Rectal smooth muscle tissue (tissue), 1 donor: ENCODE measurements at regions not wholly inside any gene's neighbourhood (a gene's known extent, or its start where the extent isn't known, plus 50 kb on each side); places are given as distances from the start of the nearest gene placed in this dataset.
"Not testable (repeated sequence)": the region's sequence is repeated elsewhere in the genome, so short reads cannot be mapped to it uniquely, and the experiment has no call there.

Experiments used
- H3K27ac ChIP-seq: one replicate; pipeline ENCODE4 v1.7.0; 2013; ENCODE audit warnings: low read depth, low read length, inconsistent platforms
- H3K27me3 ChIP-seq: one replicate; pipeline ENCODE4 v1.7.0; 2013; ENCODE audit warnings: low read length; ENCODE audit not compliant: control insufficient read depth, insufficient read depth
- H3K36me3 ChIP-seq: one replicate; pipeline ENCODE4 v1.7.0; 2013; ENCODE audit warnings: low read length; ENCODE audit not compliant: control insufficient read depth, insufficient read depth
- H3K4me1 ChIP-seq: one replicate; pipeline ENCODE4 v1.7.0; 2013; ENCODE audit warnings: low read length; ENCODE audit not compliant: control insufficient read depth, insufficient read depth
- H3K4me3 ChIP-seq: one replicate; pipeline ENCODE4 v1.7.0; 2013; ENCODE audit warnings: low read length
- H3K9ac ChIP-seq: one replicate; pipeline ENCODE4 v1.7.0; 2013; ENCODE audit warnings: low read length

DNA sequence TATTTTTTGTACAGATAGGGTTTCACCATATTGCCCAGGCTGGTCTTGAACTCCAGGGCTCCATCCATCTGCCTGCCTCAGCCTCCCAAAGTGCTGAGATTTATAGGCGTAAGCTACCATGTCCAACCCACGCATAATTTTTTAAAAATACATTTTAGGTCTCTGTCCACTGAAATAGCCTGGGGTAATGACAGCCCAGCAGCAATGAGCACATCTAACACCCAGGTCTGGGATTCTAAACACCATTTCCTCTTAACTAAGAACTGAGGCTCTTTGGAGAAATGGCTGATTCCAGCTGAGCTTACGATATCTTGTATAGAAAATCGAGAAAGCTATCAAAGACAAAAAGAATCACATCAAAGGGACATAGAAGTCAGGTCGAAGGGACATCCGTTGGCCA, 245.3 kb downstream of the PARN start:
- Histone ChIP-seq H3K4me3 (no peak overlapping the region), H3K27me3 (no peaks in the 10 kb centered on the region), H3K36me3 (no peaks in the 10 kb centered on the region), H3K27ac (no peak overlapping the region), H3K4me1 (no peaks in the 10 kb centered on the region), H3K9ac (no peak overlapping the region)

- not testable (repeated sequence) for H3K36me3 ChIP-seq
Measured at GRCh38 chr16:14383844-14384243, 246.2 kb downstream of the PARN start.

DNA sequence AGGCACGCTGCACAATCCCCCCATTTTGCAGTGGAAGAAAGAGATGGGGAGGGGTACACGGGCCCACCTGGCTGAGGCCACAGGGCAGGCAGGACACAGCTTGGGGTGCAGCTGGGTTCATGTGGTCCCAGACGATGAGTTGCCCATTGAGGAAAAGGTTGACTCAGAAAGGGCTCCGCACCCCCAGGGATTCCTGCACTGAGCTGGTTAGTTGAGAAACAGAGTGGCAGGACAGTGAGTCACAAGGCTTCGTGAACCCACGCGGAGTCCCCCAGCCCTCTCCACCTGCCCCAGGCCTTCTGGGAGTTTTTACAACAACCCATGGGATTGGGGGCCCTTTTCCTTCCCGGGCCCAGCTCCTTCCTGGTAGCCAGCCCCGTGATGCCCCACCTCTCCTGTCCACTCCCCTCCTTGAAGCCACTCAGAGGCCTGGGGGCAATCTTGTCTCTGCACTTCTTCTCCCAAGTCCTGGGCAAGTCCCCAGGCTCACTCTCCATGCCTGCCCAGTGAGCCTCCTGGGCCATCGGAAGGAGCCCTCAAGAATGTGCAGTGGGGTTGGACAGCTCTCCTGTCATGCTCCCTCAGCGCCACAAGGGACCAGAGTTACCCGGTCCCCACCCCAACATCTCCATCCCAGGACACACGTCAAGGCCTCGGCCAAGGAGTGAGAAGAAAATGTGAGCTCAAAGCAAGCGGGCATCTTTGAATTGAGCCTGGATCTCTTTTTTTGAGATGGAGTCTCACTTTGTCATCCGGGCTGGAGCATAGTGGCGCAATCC, 251.2 kb downstream of the PARN start:
- H3K36me3 ChIP-seq = no peaks in the 10 kb centered on the region
- no peak overlapping the region for H3K27ac ChIP-seq

More at GRCh38 chr16:14383844-14384243, 246.2 kb downstream of the PARN start:
- H3K9ac ChIP-seq, H3K27me3 ChIP-seq, H3K4me3 ChIP-seq, H3K27ac ChIP-seq, H3K4me1 ChIP-seq: not testable (repeated sequence)

DNA sequence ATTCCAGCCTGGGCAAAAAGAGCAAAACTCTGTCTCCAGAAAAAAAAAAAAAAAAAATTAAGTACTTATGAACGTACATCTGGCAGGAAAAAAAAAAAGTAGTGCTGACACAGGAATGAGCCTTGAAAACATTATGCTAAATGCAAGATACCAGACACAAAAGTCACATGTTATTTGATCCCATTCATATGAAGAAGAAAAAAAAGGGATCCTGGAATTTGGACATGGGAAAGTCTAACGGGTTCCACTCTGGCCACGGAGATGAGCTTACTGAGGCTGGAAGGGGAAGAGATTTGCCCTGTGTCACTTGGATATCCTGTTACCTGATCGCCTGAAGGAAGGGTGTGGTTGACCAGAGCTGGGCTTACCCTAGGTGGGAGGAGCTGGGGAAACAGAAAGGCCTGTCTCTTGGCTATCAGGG, 251.9 kb downstream of the PARN start:
- no peaks in the 10 kb centered on the region for H3K4me1 ChIP-seq
- H3K4me3 ChIP-seq = no peak overlapping the region
- H3K9ac ChIP-seq = no peak overlapping the region
- no peaks in the 10 kb centered on the region for H3K36me3 ChIP-seq
- no peaks in the 10 kb centered on the region for H3K27me3 ChIP-seq
- H3K27ac ChIP-seq = no peak overlapping the region

More for the DNA sequence above, 251.2 kb downstream of the PARN start:
- no peaks in the 10 kb centered on the region for H3K27me3 ChIP-seq
- H3K9ac ChIP-seq = no peak overlapping the region
- H3K4me3 ChIP-seq = no peak overlapping the region
- H3K4me1 ChIP-seq = no peaks in the 10 kb centered on the region

GRCh38 chr16:14377326-14377725, 252.7 kb downstream of the PARN start:
- Histone ChIP-seq H3K36me3 (no peaks in the 10 kb centered on the region), H3K4me1 (no peaks in the 10 kb centered on the region)

GRCh38 chr16:14375132-14375491, 254.9 kb downstream of the PARN start:
- no peaks in the 10 kb centered on the region for H3K4me1 ChIP-seq
- no peaks in the 10 kb centered on the region for H3K36me3 ChIP-seq
- no peak overlapping the region for H3K9ac ChIP-seq
- H3K4me3 ChIP-seq = no peak overlapping the region
- no peaks in the 10 kb centered on the region for H3K27me3 ChIP-seq
- H3K27ac ChIP-seq = no peak overlapping the region

More at GRCh38 chr16:14377326-14377725, 252.7 kb downstream of the PARN start:
- no peak overlapping the region for H3K9ac ChIP-seq
- H3K27ac ChIP-seq = no peak overlapping the region
- no peak overlapping the region for H3K4me3 ChIP-seq
- H3K27me3 ChIP-seq = no peaks in the 10 kb centered on the region

GRCh38 chr16:14374451-14375131, 255.5 kb downstream of the PARN start:
- Histone ChIP-seq H3K27me3 (no peaks in the 10 kb centered on the region), H3K4me3 (no peak overlapping the region), H3K9ac (no peak overlapping the region), H3K4me1 (no peaks in the 10 kb centered on the region), H3K36me3 (no peaks in the 10 kb centered on the region), H3K27ac (no peak overlapping the region)

GRCh38 chr16:14373896-14374295, 256.2 kb downstream of the PARN start:
- Histone ChIP-seq H3K36me3 (no peaks in the 10 kb centered on the region), H3K4me3 (no peak overlapping the region), H3K27me3 (no peaks in the 10 kb centered on the region), H3K4me1 (no peaks in the 10 kb centered on the region), H3K27ac (no peak overlapping the region), H3K9ac (no peak overlapping the region)

- Histone ChIP-seq H3K4me3 (no peak overlapping the region), H3K36me3 (no peaks in the 10 kb centered on the region), H3K9ac (no peak overlapping the region), H3K27ac (no peak overlapping the region), H3K4me1 (no peaks in the 10 kb centered on the region), H3K27me3 (no peaks in the 10 kb centered on the region)
Measured at GRCh38 chr16:14373406-14373805, 256.7 kb downstream of the PARN start.

GRCh38 chr16:14372471-14372870, 257.6 kb downstream of the PARN start:
- Histone ChIP-seq H3K4me3 (no peak overlapping the region), H3K36me3 (no peaks in the 10 kb centered on the region), H3K27me3 (no peaks in the 10 kb centered on the region), H3K9ac (no peak overlapping the region), H3K4me1 (no peaks in the 10 kb centered on the region), H3K27ac (no peak overlapping the region)

DNA sequence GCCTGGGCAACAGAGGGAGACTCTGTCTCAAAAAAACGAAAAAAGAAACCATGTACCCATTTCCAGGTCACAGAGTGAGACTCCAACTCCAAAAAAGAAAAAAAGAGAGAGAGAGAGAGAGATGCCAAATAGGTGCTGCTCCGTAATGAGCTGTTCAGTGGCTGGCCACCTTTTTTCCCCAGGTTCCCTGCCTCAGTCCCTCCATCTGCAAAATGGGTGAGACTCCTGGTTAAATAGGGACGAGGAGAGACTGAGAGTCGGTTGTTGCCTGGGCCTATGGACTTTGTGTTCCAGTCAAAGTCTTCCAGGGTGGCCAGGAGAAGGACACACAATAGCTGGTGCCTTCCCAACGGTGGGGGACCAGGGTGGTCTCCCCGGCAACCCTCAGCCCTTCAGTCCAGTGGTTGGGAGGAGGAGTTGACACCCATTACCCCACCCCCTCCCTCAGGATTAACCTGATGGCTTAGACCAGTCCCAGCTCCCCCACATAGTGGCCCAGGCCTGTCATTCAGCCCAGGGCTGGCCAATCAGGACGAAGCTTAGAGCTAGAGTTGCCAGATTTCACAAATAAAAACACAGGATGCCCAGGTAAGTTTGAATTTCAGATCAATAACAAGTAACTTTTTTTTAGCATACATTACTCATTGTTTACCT, 258.2 kb downstream of the PARN start:
- H3K36me3 ChIP-seq = no peaks in the 10 kb centered on the region
- H3K27ac ChIP-seq = no peak overlapping the region
- H3K27me3 ChIP-seq = no peaks in the 10 kb centered on the region
- no peaks in the 10 kb centered on the region for H3K4me1 ChIP-seq
- H3K9ac ChIP-seq = no peak overlapping the region
- no peak overlapping the region for H3K4me3 ChIP-seq

DNA sequence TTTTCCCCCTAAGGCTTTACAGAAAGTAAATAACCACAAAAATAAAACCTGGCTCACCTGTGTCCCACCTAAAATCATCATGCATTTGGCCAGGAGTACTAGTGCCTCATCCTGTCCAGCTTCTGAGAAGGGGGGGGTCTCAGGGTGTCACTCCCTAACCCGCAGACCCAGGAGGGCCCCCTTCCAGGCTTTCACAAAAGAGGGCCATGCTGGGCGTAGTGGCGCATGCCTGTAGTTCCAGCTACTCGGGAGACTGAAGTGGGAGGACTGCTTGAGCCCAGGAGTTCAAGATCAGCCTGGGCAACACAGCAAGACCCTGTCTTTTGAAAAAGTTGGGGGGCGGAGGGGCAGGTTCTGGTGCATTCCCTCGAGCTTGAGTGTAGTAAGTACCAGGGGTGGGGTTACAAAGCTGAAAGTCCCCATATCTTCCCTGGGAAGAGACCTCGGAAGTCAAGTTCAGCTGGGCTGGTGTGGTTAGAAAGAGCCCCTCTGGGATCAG, 259.3 kb downstream of the PARN start:
- Histone ChIP-seq H3K9ac (no peak overlapping the region), H3K27me3 (no peaks in the 10 kb centered on the region), H3K4me3 (no peak overlapping the region), H3K36me3 (no peaks in the 10 kb centered on the region), H3K27ac (no peak overlapping the region), H3K4me1 (no peaks in the 10 kb centered on the region)
